ENCODE measurements at regions not wholly inside any gene's neighbourhood (a gene's known extent, or its start where the extent isn't known, plus 50 kb on each side); places are given as distances from the start of the nearest gene placed in this dataset.

- no peak for DNase-seq (ENCODE audit: low read depth in 2 of 2)
These were observed 304.0 kb upstream of the CBLB start for GRCh38 chr3:106172780-106173179.

GRCh38 chr3:106175276-106175675 lies 306.5 kb upstream of the CBLB start:
- DNase-seq (ENCODE audit: low read depth in 2 of 2), result no peak

GRCh38 chr3:106176734-106177133 lies 307.9 kb upstream of the CBLB start:
- DNase-seq (ENCODE audit: low read depth in 2 of 2), result no peak

DNA sequence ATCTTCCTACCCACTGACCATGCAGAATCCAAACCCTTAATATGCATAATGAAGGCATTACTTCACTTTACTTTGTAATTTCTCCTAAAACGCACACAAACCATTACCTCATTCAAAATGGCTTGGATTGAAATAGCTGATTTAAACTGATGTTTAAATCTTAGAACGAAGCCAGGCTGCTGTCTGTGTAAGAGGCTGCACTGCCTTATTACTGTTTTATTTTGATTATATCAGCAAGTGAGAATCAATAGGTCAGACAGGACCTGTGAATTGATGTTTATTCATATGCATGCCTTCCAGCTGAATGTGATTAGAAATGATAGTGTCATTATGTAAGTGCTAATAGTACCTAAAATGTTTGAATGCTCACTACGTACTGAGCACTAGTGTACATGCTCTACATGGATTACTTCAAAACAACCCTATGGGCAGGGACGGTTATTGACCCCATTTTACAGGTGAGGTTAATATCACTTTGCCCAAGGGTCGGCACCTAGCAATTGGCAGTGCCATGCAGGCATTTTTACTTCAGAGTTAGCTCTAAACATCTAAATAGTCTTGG lies 314.2 kb upstream of the CBLB start:
- DNase-seq (ENCODE audit: low read depth in 2 of 2), result no peak

- DNase-seq (ENCODE audit: low read depth in 2 of 2), result peak; percentile 70 to 75
These were observed 315.1 kb upstream of the CBLB start for GRCh38 chr3:106183762-106184391.

DNA sequence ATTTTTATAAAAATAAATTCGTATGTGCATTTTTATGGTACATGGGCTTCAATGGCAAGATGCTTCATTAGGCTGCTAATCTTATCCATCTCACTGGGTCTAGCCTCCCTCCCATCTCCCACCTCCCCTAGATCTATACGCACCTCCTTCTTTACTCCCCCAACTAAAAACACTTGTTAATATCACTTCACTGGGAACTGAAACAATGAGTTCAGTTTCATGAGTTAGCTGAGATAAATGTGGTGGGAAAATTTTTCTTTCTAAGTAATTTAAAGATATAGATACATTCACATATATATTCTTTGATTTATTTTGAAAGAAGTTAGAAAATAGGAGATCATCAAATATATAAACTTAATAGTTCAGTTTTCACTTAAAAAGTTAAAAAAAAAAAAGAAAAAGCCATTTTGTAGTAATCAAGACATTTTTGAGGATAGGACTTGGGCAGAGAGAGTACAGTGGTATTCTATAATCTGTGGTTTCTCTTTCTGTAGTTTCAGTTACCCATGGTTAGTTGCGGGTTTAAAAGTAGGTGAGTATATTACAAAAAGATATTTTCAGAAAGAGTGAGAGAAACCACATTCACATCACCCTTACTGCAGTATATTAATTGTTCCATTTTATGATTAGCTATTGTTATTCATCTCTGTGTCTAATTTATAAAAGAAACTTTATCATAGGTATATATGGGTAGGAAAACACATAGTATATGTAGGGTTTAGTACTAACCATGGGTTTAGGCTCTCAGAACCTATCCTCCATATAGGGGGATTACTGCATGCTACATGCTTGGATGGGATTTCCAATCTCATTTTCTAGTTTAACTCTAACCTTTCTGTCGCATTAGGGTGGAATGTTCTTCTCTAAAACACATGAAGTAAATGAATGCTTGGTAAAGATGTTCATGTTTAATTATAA lies 316.0 kb upstream of the CBLB start:
- no peak for DNase-seq (ENCODE audit: low read depth in 2 of 2)

DNA sequence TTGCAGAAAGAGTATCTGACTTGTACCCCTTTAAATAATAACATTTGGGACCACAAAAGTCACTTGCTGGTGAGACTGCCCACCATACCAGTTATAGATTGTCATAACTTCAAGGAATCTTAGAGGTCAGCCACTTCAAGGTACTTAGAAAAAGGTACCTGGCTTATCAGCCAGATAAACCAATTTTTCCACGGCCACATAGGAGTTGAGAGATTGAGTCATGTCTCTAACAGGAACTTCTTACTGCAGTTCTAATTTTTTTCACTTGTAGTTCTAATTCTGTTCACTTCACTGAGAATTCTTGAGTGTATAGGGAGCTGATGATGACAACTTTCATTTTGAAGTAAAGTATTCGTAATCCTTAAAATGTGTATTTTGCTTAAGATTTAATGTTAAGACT lies 317.1 kb upstream of the CBLB start:
- DNase-seq (ENCODE audit: low read depth in 2 of 2), result no peak

- no peak for DNase-seq (ENCODE audit: low read depth in 2 of 2)
These were observed 321.5 kb upstream of the CBLB start for GRCh38 chr3:106190296-106190695.

DNA sequence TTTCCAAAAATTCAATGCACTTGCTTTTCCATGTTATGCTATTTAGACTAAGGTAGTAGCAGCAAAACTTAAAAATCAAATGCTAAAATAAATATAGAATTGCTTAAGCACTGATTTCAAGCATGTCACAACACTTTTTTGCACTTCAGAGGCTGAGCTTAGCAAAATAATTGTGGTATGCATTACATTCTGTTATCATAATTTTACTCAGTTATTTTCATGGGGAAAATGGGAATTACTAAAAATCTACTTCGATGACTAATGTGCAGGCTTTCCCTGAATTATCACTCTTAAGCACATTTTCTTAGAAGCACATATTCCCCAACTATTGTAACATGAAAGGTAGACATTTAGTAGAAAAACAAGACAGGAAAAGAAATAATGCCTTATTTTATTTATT lies 322.4 kb upstream of the CBLB start:
- no peak for DNase-seq (ENCODE audit: low read depth in 2 of 2)

- DNase-seq (ENCODE audit: low read depth in 2 of 2), result no peak
These were observed 323.1 kb upstream of the CBLB start for GRCh38 chr3:106191913-106192312.

- DNase-seq (ENCODE audit: low read depth in 2 of 2), result no peak
These were observed 325.1 kb upstream of the CBLB start for GRCh38 chr3:106193876-106194275.

DNA sequence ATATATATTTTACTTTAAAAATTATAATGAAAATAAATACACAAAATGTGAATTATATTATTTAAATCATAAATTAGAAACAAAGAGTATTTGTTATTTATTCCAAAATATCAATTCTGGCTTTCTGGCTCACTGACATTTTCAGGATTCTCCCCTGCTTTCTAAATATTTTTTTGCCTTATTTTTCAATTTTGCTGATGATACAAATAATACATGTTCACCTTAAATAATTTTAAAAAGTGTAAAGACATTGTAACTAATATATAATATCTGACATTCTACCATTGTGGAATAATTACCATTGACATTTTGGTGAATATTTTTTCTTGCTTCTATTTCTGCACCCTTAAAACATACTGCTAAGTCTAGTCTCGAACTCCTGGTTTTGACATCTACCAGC lies 325.9 kb upstream of the CBLB start:
- DNase-seq (ENCODE audit: low read depth in 2 of 2), result no peak

- DNase-seq (ENCODE audit: low read depth in 2 of 2), result no peak
These were observed 328.9 kb upstream of the CBLB start for GRCh38 chr3:106197532-106198194.

DNA sequence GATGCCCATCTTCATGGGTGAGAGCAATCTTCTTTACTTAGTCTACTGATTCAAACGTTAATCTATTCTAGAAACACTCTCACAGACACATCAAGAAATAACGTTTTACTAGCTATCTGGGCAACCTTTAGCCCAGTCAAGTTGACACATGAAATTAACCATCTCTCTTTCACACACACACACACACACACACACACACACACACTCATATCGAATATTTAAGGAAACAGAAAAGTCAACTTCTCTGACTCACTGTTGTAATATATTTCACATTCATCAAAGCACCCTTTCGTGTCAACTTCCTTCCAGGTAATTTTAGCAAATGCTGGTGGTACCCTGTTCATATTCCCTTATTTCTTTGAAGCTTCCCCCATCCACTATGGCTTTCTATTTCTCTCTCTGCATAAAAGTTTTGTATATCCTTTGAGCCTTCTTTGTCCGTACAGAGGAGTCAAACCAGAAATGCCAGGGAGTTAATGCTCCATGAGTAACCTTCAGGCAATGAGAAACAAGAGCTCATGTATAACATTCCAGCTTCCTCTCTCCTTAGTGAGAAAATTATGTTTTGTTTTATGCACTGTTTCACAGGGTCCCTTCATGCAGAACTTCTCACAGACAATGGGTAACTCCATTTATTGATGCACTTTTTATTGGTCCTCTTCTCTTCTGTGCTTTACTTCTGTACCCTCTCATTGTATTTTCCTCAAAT lies 335.5 kb upstream of the CBLB start:
- DNase-seq (ENCODE audit: low read depth in 2 of 2), result no peak

DNA sequence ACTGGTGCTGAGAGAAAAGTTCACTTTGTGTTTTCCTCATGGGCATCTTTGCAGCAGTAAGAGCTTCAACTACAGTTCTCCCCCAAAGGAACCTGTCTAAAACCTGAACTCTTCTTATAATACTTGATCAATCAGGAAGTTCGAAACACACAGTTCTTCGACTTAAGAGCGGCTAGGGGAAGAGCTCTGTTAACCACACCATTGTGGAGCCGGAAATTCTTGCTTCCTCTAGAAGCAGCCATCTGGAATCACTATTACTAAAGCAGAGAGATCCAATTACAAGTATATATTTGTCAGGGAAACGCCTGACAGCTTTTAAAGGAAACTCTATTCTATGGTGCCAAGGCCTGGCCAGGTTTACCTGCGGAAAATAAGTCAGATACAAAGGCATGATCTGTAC lies 337.3 kb upstream of the CBLB start:
- DNase-seq (ENCODE audit: low read depth in 2 of 2), result peak; percentile 46 to 53

DNA sequence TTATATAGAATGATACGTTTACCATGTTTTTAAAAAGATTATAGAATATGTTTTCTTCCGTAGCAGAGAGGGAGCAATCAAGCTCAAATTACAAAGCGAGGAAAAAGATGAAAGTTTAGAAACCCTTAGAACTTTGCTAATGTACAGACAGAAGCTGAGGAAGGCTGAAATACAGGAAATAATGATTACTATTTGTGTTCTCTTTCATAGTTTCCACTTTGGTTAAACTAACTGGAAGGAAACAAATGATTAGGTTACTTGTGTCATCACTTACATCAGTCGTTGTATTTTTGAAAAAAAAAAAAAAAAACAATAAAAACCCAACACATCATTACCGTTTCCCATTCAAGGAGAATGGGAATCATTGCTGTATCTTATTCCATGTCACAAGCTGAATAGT lies 337.8 kb upstream of the CBLB start:
- no peak for DNase-seq (ENCODE audit: low read depth in 2 of 2)

- DNase-seq (ENCODE audit: low read depth in 2 of 2), result no peak
These were observed 339.4 kb upstream of the CBLB start for GRCh38 chr3:106208251-106208650.

DNA sequence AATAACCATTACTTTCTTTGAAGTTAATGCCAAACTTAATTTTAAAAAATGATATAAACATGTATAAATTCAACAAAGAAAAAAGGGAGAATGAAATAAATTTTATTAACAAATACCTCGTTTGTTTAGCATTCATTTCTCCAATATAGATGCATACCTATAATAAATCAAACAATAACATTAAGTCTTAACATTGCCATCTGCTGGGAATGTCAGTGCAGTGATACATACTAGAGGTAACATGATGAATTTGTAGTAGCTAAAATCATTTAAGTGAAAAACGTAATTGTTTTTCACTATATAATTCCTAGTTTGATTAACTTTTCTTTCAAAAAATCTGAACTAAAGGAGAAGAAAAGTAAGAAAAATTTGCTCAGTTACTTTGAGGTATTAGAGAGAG lies 340.2 kb upstream of the CBLB start:
- no peak for DNase-seq (ENCODE audit: low read depth in 2 of 2)

- DNase-seq (ENCODE audit: low read depth in 2 of 2), result no peak
These were observed 340.7 kb upstream of the CBLB start for GRCh38 chr3:106209482-106209881.

DNA sequence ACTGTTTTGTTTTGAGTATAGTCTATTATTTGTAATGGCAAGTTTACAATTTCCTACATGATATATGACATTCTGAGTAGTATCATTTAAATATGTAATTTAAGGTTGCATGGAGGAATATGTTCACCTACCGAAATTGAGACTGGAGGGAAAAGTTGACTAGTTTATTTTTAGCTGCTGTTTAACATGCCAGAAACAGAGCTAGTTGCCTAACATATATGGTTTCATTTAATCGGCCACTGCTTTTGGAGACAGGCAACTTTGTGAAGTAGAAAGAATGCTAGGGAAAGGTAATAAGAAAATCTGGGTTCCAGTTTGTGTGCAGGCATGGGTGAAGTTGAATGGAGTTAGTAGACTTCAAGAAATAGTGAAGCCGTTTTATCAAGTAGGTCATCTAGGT lies 342.1 kb upstream of the CBLB start:
- no peak for DNase-seq (ENCODE audit: low read depth in 2 of 2)

DNA sequence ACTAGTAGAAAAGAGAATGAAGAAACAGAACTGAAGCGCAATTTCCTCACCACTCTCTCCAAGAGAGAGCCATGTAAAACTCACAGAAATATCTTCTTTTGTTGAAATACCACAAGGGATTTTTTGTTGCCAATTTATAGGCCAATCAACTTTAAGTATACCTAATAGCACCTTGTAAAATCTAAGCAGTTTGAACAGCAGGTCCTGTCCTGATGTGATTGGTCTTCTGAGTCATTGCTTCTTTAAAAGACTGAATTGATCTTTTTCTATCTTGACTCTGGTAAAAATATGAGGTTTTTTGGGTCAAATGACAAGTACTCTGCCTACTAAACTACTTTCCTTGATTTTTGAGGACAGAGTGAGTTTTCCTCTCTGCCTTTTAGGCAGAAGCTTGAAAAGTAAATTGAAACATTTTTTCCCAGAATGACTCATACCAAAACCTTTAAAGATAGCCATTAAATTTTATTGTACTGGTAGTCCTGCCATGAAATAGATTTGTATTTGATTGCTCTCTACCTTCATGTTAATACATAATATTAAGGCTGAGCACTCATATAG lies 343.9 kb upstream of the CBLB start:
- no peak for DNase-seq (ENCODE audit: low read depth in 2 of 2)

- no peak for DNase-seq (ENCODE audit: low read depth in 2 of 2)
These were observed 345.1 kb upstream of the CBLB start for GRCh38 chr3:106213954-106214353.

Data from fibroblast of skin of left quadriceps (primary cell).